ENCODE measurements at regions not wholly inside any gene's neighbourhood (a gene's known extent, or its start where the extent isn't known, plus 50 kb on each side); places are given as distances from the start of the nearest gene placed in this dataset.
"Not testable (repeated sequence)": the region's sequence is repeated elsewhere in the genome, so short reads cannot be mapped to it uniquely, and the experiment has no call there.

GRCh38 chr10:37067576-37067975 lies 57.8 kb upstream of the ANKRD30A start:
- no peak for DNase-seq (ENCODE audit: low read depth)

- not testable (repeated sequence) for DNase-seq (ENCODE audit: low read depth)
Measured at GRCh38 chr10:37062296-37062695, 63.1 kb upstream of the ANKRD30A start.

GRCh38 chr10:37057261-37057660 lies 68.1 kb upstream of the ANKRD30A start:
- DNase-seq (ENCODE audit: low read depth): no peak

GRCh38 chr10:37053476-37053875 lies 71.9 kb upstream of the ANKRD30A start:
- no peak for DNase-seq (ENCODE audit: low read depth)

- not testable (repeated sequence) for DNase-seq (ENCODE audit: low read depth)
Measured at GRCh38 chr10:37049982-37050381, 75.4 kb upstream of the ANKRD30A start.

GRCh38 chr10:37044319-37044718 lies 81.1 kb upstream of the ANKRD30A start:
- not testable (repeated sequence) for DNase-seq (ENCODE audit: low read depth)

GRCh38 chr10:37035853-37036252 lies 89.5 kb upstream of the ANKRD30A start:
- no peak for DNase-seq (ENCODE audit: low read depth)

GRCh38 chr10:37015498-37015897 lies 109.9 kb upstream of the ANKRD30A start:
- no peak for DNase-seq (ENCODE audit: low read depth)

GRCh38 chr10:37010741-37011140 lies 114.7 kb upstream of the ANKRD30A start:
- no peak for DNase-seq (ENCODE audit: low read depth)

GRCh38 chr10:37008276-37008675 lies 117.1 kb upstream of the ANKRD30A start:
- DNase-seq (ENCODE audit: low read depth): not testable (repeated sequence)

GRCh38 chr10:37003126-37003525 lies 122.3 kb upstream of the ANKRD30A start:
- no peak for DNase-seq (ENCODE audit: low read depth)

GRCh38 chr10:36995806-36996205 lies 129.6 kb upstream of the ANKRD30A start:
- not testable (repeated sequence) for DNase-seq (ENCODE audit: low read depth)

GRCh38 chr10:36994886-36995285 lies 130.5 kb upstream of the ANKRD30A start:
- no peak for DNase-seq (ENCODE audit: low read depth)

GRCh38 chr10:36989233-36989632 lies 136.2 kb upstream of the ANKRD30A start:
- no peak for DNase-seq (ENCODE audit: low read depth)

- DNase-seq (ENCODE audit: low read depth): no peak
Measured at GRCh38 chr10:36946598-36946997, 178.8 kb upstream of the ANKRD30A start.

GRCh38 chr10:36943544-36943943 lies 181.9 kb upstream of the ANKRD30A start:
- no peak for DNase-seq (ENCODE audit: low read depth)

GRCh38 chr10:36942616-36943015 lies 182.8 kb upstream of the ANKRD30A start:
- DNase-seq (ENCODE audit: low read depth): no peak

GRCh38 chr10:36903040-36903439 lies 222.4 kb upstream of the ANKRD30A start:
- DNase-seq (ENCODE audit: low read depth): no peak

GRCh38 chr10:36899652-36900051 lies 225.7 kb upstream of the ANKRD30A start:
- no peak for DNase-seq (ENCODE audit: low read depth)

GRCh38 chr10:36888925-36889573 lies 236.3 kb upstream of the ANKRD30A start:
- DNase-seq (ENCODE audit: low read depth): peak; percentile 4

GRCh38 chr10:36886303-36886891 lies 239.0 kb upstream of the ANKRD30A start:
- no peak for DNase-seq (ENCODE audit: low read depth)

- DNase-seq (ENCODE audit: low read depth): no peak
Measured at GRCh38 chr10:36885746-36886145, 239.7 kb upstream of the ANKRD30A start.

GRCh38 chr10:36882781-36883180 lies 242.6 kb upstream of the ANKRD30A start:
- no peak for DNase-seq (ENCODE audit: low read depth)

- no peak for DNase-seq (ENCODE audit: low read depth)
Measured at GRCh38 chr10:36880898-36881297, 244.5 kb upstream of the ANKRD30A start.

Data from stimulated activated CD8-positive, alpha-beta memory T cell treated with anti-CD3 and anti-CD28 coated beads, Interleukin-12 subunit alpha, Interleukin-12 subunit beta, amount 100 ng/mL, for 1 hour (primary cell).